GM13977 (cell line): ENCODE measurements at regions not wholly inside any gene's neighbourhood (a gene's known extent, or its start where the extent isn't known, plus 50 kb on each side); places are given as distances from the start of the nearest gene placed in this dataset.

Source experiments
- DNase-seq: peaks from one replicate; pipeline ENCODE4 v3.0.0; 2012; ENCODE audit warnings: low spot score
- in situ Hi-C: fragments of 300-500 bp; cut with MboI; formaldehyde crosslinking; loops from one replicate; pipeline ENCODE4 v1.12.0; 2022; ENCODE audit warnings: low sequenced_read_pairs, low pct_unique_long_range_greater_than_20kb, mixed read lengths, inconsistent platforms; ENCODE audit not compliant: unreplicated experiment
- TF ChIP-seq, protein P1 (sequence below): IDR thresholded peaks from 2 replicates; pipeline ENCODE4 v1.5.1; 2012; ENCODE audit warnings: mild to moderate bottlenecking, control low read depth; ENCODE audit not compliant: insufficient read depth; ENCODE audit errors: extremely low read depth, missing control alignments

DNA sequence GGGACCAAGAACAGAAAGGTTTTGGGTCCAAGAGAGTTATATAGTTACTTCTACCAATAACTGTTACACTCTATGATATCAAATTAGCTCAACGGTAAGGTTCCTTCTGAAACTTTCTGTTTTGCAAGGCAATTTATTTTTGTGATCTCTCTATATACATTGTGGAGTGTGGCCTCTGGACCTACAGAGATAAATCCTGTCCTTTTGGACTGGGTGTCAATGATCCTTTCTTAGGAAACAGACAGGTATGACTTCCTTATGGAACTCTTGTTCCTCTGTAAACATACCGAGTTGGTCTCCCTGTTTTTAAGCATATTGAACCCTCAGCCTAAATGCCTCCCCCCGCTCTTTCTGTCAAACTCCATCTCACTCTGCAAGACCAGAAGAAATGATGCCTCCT, 1117.8 kb downstream of the BCL11A start:
- DNase-seq = no peak
- in situ Hi-C loops = no loop called here
- TF ChIP-seq, protein P1, sequence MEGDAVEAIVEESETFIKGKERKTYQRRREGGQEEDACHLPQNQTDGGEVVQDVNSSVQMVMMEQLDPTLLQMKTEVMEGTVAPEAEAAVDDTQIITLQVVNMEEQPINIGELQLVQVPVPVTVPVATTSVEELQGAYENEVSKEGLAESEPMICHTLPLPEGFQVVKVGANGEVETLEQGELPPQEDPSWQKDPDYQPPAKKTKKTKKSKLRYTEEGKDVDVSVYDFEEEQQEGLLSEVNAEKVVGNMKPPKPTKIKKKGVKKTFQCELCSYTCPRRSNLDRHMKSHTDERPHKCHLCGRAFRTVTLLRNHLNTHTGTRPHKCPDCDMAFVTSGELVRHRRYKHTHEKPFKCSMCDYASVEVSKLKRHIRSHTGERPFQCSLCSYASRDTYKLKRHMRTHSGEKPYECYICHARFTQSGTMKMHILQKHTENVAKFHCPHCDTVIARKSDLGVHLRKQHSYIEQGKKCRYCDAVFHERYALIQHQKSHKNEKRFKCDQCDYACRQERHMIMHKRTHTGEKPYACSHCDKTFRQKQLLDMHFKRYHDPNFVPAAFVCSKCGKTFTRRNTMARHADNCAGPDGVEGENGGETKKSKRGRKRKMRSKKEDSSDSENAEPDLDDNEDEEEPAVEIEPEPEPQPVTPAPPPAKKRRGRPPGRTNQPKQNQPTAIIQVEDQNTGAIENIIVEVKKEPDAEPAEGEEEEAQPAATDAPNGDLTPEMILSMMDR = no peak

DNA sequence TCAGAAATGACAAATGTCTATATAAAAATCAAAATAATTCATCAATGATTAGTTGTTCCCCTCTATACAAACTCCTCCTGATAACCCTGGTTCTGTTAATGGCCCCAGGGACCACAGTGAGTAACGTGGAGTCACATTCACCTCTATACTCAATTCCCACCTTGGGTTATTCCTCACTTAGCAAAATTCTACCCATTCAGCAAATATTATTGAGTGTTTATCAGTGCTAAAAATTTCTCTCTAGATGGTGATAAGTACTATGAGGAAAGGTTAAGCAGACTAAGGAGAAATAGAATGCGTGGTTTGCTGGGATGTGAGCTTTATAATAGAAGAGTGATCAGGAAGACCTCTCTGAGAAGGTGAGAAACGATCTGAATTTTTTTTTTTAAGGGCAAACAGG, 1124.5 kb downstream of the BCL11A start:
- TF ChIP-seq, protein P1 = no peak
- in situ Hi-C loops = no loop called here
- DNase-seq = no peak

DNA sequence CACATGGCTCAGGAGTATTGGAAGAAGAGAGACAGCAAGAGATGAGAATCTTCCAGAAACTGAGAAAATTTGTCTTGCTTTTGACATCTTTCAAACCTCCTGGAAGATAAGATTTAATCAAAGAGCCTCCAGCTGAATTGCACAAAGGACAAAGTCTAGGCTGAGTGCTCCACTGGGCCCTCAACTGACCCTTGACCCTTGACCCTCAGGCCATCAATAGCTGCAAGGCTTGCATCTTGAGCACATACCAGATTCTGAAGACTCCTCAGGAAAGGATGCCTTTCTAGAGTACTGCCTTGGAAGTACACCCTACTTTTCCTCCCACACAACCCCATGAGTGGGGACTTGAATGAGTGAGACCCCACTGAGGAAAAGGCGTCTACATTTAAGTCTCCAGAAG, 1125.5 kb downstream of the BCL11A start:
- TF ChIP-seq, protein P1 = no peak
- in situ Hi-C loops = no loop called here
- DNase-seq = no peak

DNA sequence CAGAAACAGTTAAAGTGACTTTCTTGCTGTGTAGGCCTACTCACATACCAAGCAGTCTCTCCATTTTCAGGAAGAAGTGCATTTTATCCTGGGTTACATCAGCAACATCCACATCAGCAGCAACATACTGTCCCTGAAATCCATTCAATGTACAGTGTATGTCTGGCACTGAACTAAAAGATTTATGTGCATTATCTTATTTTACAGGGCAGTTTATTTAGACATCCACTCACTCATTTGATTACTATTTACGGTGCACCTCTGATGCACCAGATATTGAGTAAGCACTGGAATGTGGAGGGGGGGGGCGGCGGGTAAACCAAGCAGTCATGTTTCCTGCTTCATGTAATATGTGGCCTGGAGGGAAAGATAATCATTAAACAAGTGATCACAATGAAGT, 1128.2 kb downstream of the BCL11A start:
- TF ChIP-seq, protein P1 = no peak
- no peak for DNase-seq
- in situ Hi-C loops = no loop called here

DNA sequence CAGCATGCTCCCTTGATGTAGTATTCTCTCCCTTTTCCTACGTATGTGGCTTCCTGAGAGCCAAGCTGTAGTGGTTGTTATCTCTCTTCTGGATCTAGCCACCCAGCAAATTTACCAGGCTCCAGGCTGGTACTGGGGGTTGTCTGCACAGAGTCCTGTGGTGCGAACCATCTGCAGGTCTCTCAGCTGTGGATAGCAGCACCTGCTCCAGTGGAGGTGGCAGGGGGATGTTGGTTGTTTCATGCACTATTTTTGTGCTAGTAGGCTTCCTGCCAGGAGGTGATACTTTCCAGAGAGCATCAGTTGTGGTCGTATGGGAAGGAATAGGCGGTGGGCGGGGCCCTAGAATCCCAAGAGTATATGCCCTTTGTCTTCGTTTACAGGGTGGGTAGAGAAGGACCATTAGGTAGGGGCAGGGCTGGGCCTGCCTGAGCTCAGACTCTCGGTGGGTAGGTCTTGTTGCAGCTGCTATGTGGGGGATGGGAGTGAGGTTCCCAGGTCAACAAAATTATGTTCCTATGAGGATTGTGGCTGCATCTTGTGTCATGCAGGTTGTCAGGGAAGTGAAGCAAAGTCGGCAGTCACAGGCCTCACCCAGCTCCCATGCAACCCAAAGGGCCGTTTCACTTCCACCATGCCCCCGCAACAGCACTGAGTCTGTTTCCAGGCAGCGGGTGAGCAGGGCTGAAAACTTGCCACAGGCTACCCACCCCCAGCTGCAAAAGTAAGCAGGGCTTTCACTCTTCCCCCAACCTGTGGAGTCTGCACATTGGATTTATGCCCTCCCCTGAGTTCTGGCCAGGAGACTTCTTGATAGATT, 1139.5 kb downstream of the BCL11A start:
- no peak for DNase-seq
- in situ Hi-C loops = no loop called here
- TF ChIP-seq, protein P1 = no peak

DNA sequence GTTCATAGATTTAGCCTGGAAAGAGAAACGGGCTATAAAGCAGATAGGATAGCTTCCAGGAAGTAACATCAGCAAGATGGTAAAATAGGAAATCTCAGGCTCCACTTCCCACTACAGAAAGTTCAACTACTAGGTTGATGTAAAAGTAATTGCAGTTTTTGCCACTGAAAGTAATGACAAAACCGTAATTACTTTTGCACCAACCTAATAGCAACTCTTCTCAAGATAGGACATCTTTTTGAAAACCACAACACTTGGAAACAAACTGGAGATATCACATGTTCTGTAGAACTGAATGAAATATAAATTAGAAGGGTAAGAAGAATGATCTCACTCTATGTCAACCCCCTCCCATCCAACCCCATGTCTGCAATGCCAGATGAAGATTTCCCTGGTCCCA, 1154.3 kb downstream of the BCL11A start:
- in situ Hi-C loops = no loop called here
- no peak for DNase-seq
- TF ChIP-seq, protein P1 = no peak
